GM19455 (cell line): ENCODE measurements at regions not wholly inside any gene's neighbourhood (a gene's known extent, or its start where the extent isn't known, plus 50 kb on each side); places are given as distances from the start of the nearest gene placed in this dataset.

Source experiments
- ATAC-seq: cut with Tn5 transposase; IDR thresholded peaks from one replicate; pipeline ENCODE4 v1.9.1; 2021; ENCODE audit not compliant: unreplicated experiment

- no peak for ATAC-seq
Measured at GRCh38 chr13:47351798-47352197, 454.9 kb upstream of the HTR2A start.

- no peak for ATAC-seq
Measured at GRCh38 chr13:47350334-47351124, 453.7 kb upstream of the HTR2A start.

GRCh38 chr13:47349211-47349610, 452.4 kb upstream of the HTR2A start:
- no peak for ATAC-seq

- ATAC-seq: no peak
Measured at GRCh38 chr13:47337781-47338507, 441.1 kb upstream of the HTR2A start.

GRCh38 chr13:47334173-47334572, 437.3 kb upstream of the HTR2A start:
- ATAC-seq: no peak

GRCh38 chr13:47332149-47332548, 435.3 kb upstream of the HTR2A start:
- ATAC-seq: no peak

- no peak for ATAC-seq
Measured at GRCh38 chr13:47330031-47330430, 433.2 kb upstream of the HTR2A start.

- ATAC-seq: no peak
Measured at GRCh38 chr13:47327861-47328260, 431.0 kb upstream of the HTR2A start.

GRCh38 chr13:47326061-47326460, 429.2 kb upstream of the HTR2A start:
- ATAC-seq: no peak

GRCh38 chr13:47317356-47317755, 420.5 kb upstream of the HTR2A start:
- no peak for ATAC-seq

GRCh38 chr13:47310401-47310800, 413.5 kb upstream of the HTR2A start:
- ATAC-seq: no peak

GRCh38 chr13:47306991-47307390, 410.1 kb upstream of the HTR2A start:
- ATAC-seq: no peak

GRCh38 chr13:47303626-47304025, 406.8 kb upstream of the HTR2A start:
- ATAC-seq: no peak

GRCh38 chr13:47299304-47299703, 402.5 kb upstream of the HTR2A start:
- ATAC-seq: no peak

GRCh38 chr13:47298506-47298905, 401.7 kb upstream of the HTR2A start:
- no peak for ATAC-seq

GRCh38 chr13:47294691-47295090, 397.8 kb upstream of the HTR2A start:
- ATAC-seq: no peak

- ATAC-seq: no peak
Measured at GRCh38 chr13:47291107-47291656, 394.3 kb upstream of the HTR2A start.

- ATAC-seq: no peak
Measured at GRCh38 chr13:47289567-47289966, 392.7 kb upstream of the HTR2A start.

- ATAC-seq: no peak
Measured at GRCh38 chr13:47288546-47288945, 391.7 kb upstream of the HTR2A start.

- no peak for ATAC-seq
Measured at GRCh38 chr13:47287291-47287751, 390.5 kb upstream of the HTR2A start.

GRCh38 chr13:47281991-47282390, 385.1 kb upstream of the HTR2A start:
- no peak for ATAC-seq

- ATAC-seq: no peak
Measured at GRCh38 chr13:47279920-47280319, 383.1 kb upstream of the HTR2A start.
